Mammary epithelial cell (primary cell): ENCODE measurements at regions not wholly inside any gene's neighbourhood (a gene's known extent, or its start where the extent isn't known, plus 50 kb on each side); places are given as distances from the start of the nearest gene placed in this dataset.

Experiments used
- CTCF ChIP-seq, 2 donors: IDR thresholded peaks in 1 of 2; conservative IDR thresholded peaks in 1 of 2; 2 replicates each; pipeline ENCODE4 v1.5.1; 2011 to 2012; ENCODE audit warnings: inconsistent platforms in 2 of 2, low read length in 2 of 2, mild to moderate bottlenecking in 2 of 2, control low read depth in 1 of 2, low read depth in 1 of 2; ENCODE audit not compliant: insufficient read depth in 1 of 2; ENCODE audit errors: extremely low read depth in 1 of 2
- EZH2 ChIP-seq: IDR thresholded peaks from 2 replicates; pipeline ENCODE4 v1.6.1; 2012; ENCODE audit warnings: low read length, inconsistent platforms, borderline replicate concordance

- TF ChIP-seq EZH2: no peak
- TF ChIP-seq CTCF (conservative IDR thresholded peaks at IDR 0.05 in 1 of 2, IDR thresholded peaks at IDR 0.05 in 1 of 2; ENCODE audit: extremely low read depth in 1 of 2, insufficient read depth in 1 of 2, low read depth in 1 of 2, low read length in 2 of 2): no peak
Observed at GRCh38 chr10:117071286-117072050, 66.5 kb upstream of the SHTN1 start.
